C4-2B (cell line): ENCODE measurements at regions not wholly inside any gene's neighbourhood (a gene's known extent, or its start where the extent isn't known, plus 50 kb on each side); places are given as distances from the start of the nearest gene placed in this dataset.
"Not testable (repeated sequence)": the region's sequence is repeated elsewhere in the genome, so short reads cannot be mapped to it uniquely, and the experiment has no call there.

Experiments used
- CTCF ChIP-seq: fragments of 450-650 bp; conservative IDR thresholded peaks from 2 replicates; pipeline ENCODE4 v1.5.1; 2017; ENCODE audit warnings: mild to moderate bottlenecking
- ZFX ChIP-seq: fragments of 450-650 bp; IDR thresholded peaks from 2 replicates; pipeline ENCODE4 v1.6.1; 2017

GRCh38 chr6:115861658-115862057 is 199.0 kb downstream of the FRK start:
- TF ChIP-seq CTCF, ZFX: not testable (repeated sequence)
